Testis (tissue), 2 donors: ENCODE measurements at regions not wholly inside any gene's neighbourhood (a gene's known extent, or its start where the extent isn't known, plus 50 kb on each side); places are given as distances from the start of the nearest gene placed in this dataset.

ENCODE experiments used
- CTCF ChIP-seq, 3 experiments: fragments of 450-650 bp in 2 of 3; fragments of 200-600 bp in 1 of 3; sonication (generic) in 1 of 3; IDR thresholded peaks; one replicate each; pipeline ENCODE4 v1.5.1; 2016 to 2019; ENCODE audit warnings: antibody characterized with exemption in 3 of 3, mild to moderate bottlenecking in 2 of 3, moderate library complexity in 1 of 3
- POLR2A ChIP-seq: fragments of 450-650 bp; IDR thresholded peaks from one replicate; pipeline ENCODE4 v1.6.1; 2017; ENCODE audit warnings: antibody characterized with exemption, mild to moderate bottlenecking, moderate library complexity

DNA sequence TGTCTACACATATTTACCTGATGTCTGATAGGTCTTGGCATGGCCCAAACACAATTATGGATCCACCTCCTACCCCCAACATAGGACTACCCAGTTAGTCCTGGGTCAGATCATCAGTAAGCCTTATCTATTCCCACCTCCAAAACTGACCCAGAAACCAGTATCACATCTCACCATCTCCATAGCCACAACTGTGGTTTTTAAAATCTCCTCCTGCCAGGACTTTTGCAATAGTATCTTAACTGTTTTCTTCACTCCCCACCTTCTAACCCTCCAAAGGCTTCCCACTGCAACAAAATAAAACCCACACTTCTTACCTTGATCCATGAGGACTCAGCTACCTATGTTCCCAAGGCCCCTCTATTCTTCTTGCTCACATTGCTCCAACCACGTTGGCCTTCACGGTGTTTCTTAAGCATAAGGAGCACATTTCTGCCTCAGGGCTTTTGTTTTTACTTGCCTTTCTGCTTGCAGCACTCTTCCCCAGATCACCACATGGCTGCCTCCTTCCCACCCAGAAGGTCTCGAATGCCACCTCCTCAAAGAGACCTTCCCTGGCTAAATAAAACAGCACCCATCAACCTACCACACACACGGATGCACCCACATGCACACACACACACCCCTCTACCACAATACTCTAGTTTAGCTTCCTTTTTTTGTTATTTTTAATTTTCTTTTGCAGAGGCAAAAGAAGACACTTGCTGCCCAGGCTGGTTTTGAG is 125.9 kb upstream of the SLC1A4 start:
- TF ChIP-seq POLR2A (no peak), CTCF (IDR thresholded peaks at IDR 0.05) (no peak)
